Prostate gland (tissue), 2 donors: ENCODE measurements at regions not wholly inside any gene's neighbourhood (a gene's known extent, or its start where the extent isn't known, plus 50 kb on each side); places are given as distances from the start of the nearest gene placed in this dataset.

ENCODE experiments used
- CTCF ChIP-seq, 4 experiments: fragments of 200-600 bp in 2 of 4; fragments of 450-650 bp in 2 of 4; sonication (generic) in 2 of 4; IDR thresholded peaks; 1 replicate in 3 of 4; 2 replicates in 1 of 4; pipeline ENCODE4 v1.5.1; 2016 to 2019; ENCODE audit warnings: antibody characterized with exemption in 4 of 4, mild to moderate bottlenecking in 2 of 4, moderate library complexity in 2 of 4
- POLR2A ChIP-seq: fragments of 450-650 bp; IDR thresholded peaks from one replicate; pipeline ENCODE4 v1.6.1; 2016; ENCODE audit warnings: antibody characterized with exemption, mild to moderate bottlenecking

GRCh38 chr4:44996276-44996845 is 270.0 kb upstream of the GNPDA2 start:
- no peak for TF ChIP-seq POLR2A
- TF ChIP-seq CTCF (IDR thresholded peaks at IDR 0.05) = no peak
